Uterus (tissue), 2 donors: ENCODE measurements at regions not wholly inside any gene's neighbourhood (a gene's known extent, or its start where the extent isn't known, plus 50 kb on each side); places are given as distances from the start of the nearest gene placed in this dataset.

Experiments
- POLR2A ChIP-seq, 2 donors: fragments of 450-650 bp; IDR thresholded peaks; one replicate each; pipeline ENCODE4 v1.6.1; 2016; ENCODE audit warnings: antibody characterized with exemption in 2 of 2, mild to moderate bottlenecking in 1 of 2, moderate library complexity in 1 of 2
- TF ChIP-seq, protein P1 (sequence below), 4 experiments: fragments of 200-600 bp in 2 of 4; fragments of 450-650 bp in 2 of 4; sonication (generic) in 2 of 4; IDR thresholded peaks; one replicate each; pipeline ENCODE4 v1.5.1; 2016 to 2019; ENCODE audit warnings: antibody characterized with exemption in 4 of 4, mild to moderate bottlenecking in 2 of 4, moderate library complexity in 1 of 4

DNA sequence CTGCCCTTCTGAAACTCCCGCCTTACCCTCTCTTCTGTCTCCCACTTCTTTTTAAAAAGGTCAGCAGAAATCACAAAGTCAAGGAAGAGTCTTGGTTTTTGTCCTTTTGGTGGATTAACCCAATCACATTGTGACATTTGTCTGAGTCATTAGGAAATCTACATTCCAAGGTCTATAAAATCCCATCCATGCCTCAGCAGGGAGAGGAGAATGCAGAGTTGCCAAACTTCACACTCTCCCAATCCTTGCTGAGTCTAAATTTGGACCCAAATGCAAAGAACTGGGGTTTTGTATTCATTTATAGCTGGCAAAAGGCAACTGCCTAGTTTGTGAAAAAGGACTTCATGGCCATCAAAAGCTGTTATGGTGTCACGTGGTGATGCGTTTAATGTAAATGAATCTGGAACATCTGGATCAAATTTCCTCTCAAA lies 67.9 kb downstream of the TMEM30B start:
- TF ChIP-seq, protein P1, sequence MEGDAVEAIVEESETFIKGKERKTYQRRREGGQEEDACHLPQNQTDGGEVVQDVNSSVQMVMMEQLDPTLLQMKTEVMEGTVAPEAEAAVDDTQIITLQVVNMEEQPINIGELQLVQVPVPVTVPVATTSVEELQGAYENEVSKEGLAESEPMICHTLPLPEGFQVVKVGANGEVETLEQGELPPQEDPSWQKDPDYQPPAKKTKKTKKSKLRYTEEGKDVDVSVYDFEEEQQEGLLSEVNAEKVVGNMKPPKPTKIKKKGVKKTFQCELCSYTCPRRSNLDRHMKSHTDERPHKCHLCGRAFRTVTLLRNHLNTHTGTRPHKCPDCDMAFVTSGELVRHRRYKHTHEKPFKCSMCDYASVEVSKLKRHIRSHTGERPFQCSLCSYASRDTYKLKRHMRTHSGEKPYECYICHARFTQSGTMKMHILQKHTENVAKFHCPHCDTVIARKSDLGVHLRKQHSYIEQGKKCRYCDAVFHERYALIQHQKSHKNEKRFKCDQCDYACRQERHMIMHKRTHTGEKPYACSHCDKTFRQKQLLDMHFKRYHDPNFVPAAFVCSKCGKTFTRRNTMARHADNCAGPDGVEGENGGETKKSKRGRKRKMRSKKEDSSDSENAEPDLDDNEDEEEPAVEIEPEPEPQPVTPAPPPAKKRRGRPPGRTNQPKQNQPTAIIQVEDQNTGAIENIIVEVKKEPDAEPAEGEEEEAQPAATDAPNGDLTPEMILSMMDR (IDR thresholded peaks at IDR 0.05) = no peak
- no peak for TF ChIP-seq POLR2A (IDR thresholded peaks at IDR 0.05)
